Mesendoderm (in vitro differentiated cells): ENCODE measurements at regions not wholly inside any gene's neighbourhood (a gene's known extent, or its start where the extent isn't known, plus 50 kb on each side); places are given as distances from the start of the nearest gene placed in this dataset.

Experiments used
- DNase-seq: peaks from one replicate; pipeline ENCODE4 v3.0.0; 2013
- H2AK5ac ChIP-seq: 2 replicates; pipeline ENCODE4 v1.6.1; 2013; ENCODE audit warnings: low read length, inconsistent platforms
- H2BK120ac ChIP-seq: 2 replicates; pipeline ENCODE4 v1.6.1; 2013; ENCODE audit warnings: low read depth, mild to moderate bottlenecking, low read length, moderate library complexity, mixed read lengths
- H2BK15ac ChIP-seq: replicated peaks from 2 replicates; pipeline ENCODE4 v1.6.1; 2013; ENCODE audit warnings: low read depth, mild to moderate bottlenecking, moderate library complexity
- H2BK5ac ChIP-seq: 2 replicates; pipeline ENCODE4 v1.6.1; 2013; ENCODE audit warnings: low read length, inconsistent platforms
- H3K18ac ChIP-seq: 2 replicates; pipeline ENCODE4 v1.6.1; 2013; ENCODE audit warnings: mild to moderate bottlenecking, low read length, mixed read lengths
- H3K23ac ChIP-seq: one replicate; pipeline ENCODE4 v1.6.1; 2013; ENCODE audit warnings: low read length
- H3K27ac ChIP-seq: 2 replicates; pipeline ENCODE4 v1.5.1; 2013; ENCODE audit warnings: low read depth, mild to moderate bottlenecking, inconsistent platforms, low read length, moderate library complexity
- H3K27me3 ChIP-seq: 2 replicates; pipeline ENCODE4 v1.6.1; 2013; ENCODE audit warnings: low read length, control low read depth, mild to moderate bottlenecking, inconsistent platforms; ENCODE audit not compliant: insufficient read depth, poor library complexity
- H3K36me3 ChIP-seq: 2 replicates; pipeline ENCODE4 v1.6.1; 2013; ENCODE audit warnings: low read length, inconsistent platforms; ENCODE audit not compliant: control insufficient read depth, insufficient read depth
- H3K4ac ChIP-seq: one replicate; pipeline ENCODE4 v1.6.1; 2013; ENCODE audit warnings: low read depth, mild to moderate bottlenecking, low read length, moderate library complexity
- H3K4me1 ChIP-seq: 2 replicates; pipeline ENCODE4 v1.6.1; 2013; ENCODE audit warnings: low read depth, low read length, inconsistent platforms; ENCODE audit not compliant: control insufficient read depth
- H3K4me2 ChIP-seq: 2 replicates; pipeline ENCODE4 v1.6.1; 2013; ENCODE audit warnings: low read length
- H3K4me3 ChIP-seq: 2 replicates; pipeline ENCODE4 v1.5.1; 2013; ENCODE audit warnings: mild to moderate bottlenecking, low read length
- H3K56ac ChIP-seq: one replicate; pipeline ENCODE4 v1.6.1; 2013; ENCODE audit warnings: low read length
- H3K79me1 ChIP-seq: 2 replicates; pipeline ENCODE4 v1.6.1; 2013; ENCODE audit warnings: low read length, inconsistent platforms
- H3K79me2 ChIP-seq: 2 replicates; pipeline ENCODE4 v1.6.1; 2013; ENCODE audit warnings: mild to moderate bottlenecking, low read length; ENCODE audit not compliant: control insufficient read depth, insufficient read depth
- H3K9ac ChIP-seq: 2 replicates; pipeline ENCODE4 v1.6.1; 2013; ENCODE audit warnings: low read length, inconsistent platforms
- H4K5ac ChIP-seq: one replicate; pipeline ENCODE4 v1.6.1; 2013; ENCODE audit warnings: low read length
- H4K8ac ChIP-seq: one replicate; pipeline ENCODE4 v1.6.1; 2013; ENCODE audit warnings: low read depth, mild to moderate bottlenecking, control low read depth, low read length, moderate library complexity
- WGBS: extraction: QIAGEN DNeasy Blood & Tissue Kit; methylation state at CpG from one replicate; pipeline ENCODE4 v1.1.7; 2013; ENCODE audit warnings: low lambda C conversion rate, missing lambda C conversion rate; ENCODE audit not compliant: insufficient coverage; ENCODE audit errors: extremely low coverage; 5-methylcytosine and 5-hydroxymethylcytosine counted together

DNA sequence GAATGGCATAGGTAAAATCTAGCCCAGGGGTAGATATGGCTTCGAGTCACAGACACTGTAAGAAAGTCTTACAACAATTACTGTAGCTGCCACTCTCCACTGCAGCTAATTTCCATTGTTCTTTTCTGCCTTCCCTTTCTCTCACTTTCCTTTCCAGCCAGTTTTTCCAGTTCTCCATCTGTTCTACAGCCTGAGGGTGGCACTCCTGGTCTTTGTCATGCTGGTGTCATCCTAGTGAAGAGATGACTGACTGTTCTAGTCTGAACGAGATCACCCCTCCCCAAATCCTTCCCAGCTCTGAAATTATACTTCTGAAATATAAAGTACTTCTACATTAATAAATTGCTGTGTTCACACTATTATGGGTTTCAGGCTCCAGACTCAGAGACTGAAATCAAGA, 74.2 kb upstream of the CSRP2 start:
- Histone ChIP-seq H3K27ac (no peak overlapping the region), H3K4me3 (no peak overlapping the region), H3K36me3 (no peaks in the 10 kb centered on the region), H3K4me1 (no peaks in the 10 kb centered on the region), H4K8ac (no peak overlapping the region), H2BK120ac (no peak overlapping the region), H2BK15ac (no peak overlapping the region), H3K23ac (no peak overlapping the region), H2BK5ac (no peak overlapping the region), H3K18ac (no peak overlapping the region), H3K4me2 (no peak overlapping the region), H2AK5ac (no peak overlapping the region), H3K79me2 (no peaks in the 10 kb centered on the region), H3K79me1 (no peaks in the 10 kb centered on the region), H4K5ac (no peak overlapping the region), H3K4ac (no peak overlapping the region), H3K56ac (no peak overlapping the region), H3K27me3 (no peaks in the 10 kb centered on the region), H3K9ac (no peak overlapping the region)
- WGBS, result no CpG with 5 or more reads among the region's 2 CpGs
- DNase-seq, result peak; percentile 69

DNA sequence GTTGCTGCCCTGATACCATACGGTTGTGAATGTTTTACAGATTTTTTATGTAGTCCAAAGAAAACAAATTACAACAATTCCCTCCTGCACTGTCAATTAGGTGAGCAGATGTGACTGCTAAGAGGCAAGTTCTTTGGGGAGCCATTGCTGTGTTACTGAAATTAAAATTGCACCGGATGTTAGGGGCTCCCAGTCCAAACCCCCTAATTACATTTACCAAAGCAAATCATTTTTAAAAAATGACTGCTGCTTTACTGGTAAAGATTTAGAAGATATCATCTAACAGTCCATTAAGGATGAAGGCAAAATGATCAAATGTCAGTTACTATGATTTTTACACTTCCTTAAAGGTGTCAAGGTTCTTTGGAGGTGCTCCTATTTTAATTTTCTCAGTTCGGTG, 70.1 kb upstream of the CSRP2 start:
- H2BK5ac ChIP-seq, result no peak overlapping the region
- H3K18ac ChIP-seq, result no peak overlapping the region
- H3K4me1 ChIP-seq, result no peaks in the 10 kb centered on the region
- H3K9ac ChIP-seq, result no peak overlapping the region
- no peaks in the 10 kb centered on the region for H3K79me1 ChIP-seq
- no peak overlapping the region for H3K4me2 ChIP-seq
- no peak overlapping the region for H3K4ac ChIP-seq
- H3K56ac ChIP-seq, result no peak overlapping the region
- no peak overlapping the region for H4K5ac ChIP-seq
- WGBS, result no CpG with 5 or more reads among the region's 3 CpGs
- no peak overlapping the region for H2AK5ac ChIP-seq
- no peak overlapping the region for H3K23ac ChIP-seq
- H2BK15ac ChIP-seq, result no peak overlapping the region
- no peak for DNase-seq
- H2BK120ac ChIP-seq, result no peak overlapping the region
- no peak overlapping the region for H4K8ac ChIP-seq
- no peaks in the 10 kb centered on the region for H3K36me3 ChIP-seq
- H3K27me3 ChIP-seq, result no peaks in the 10 kb centered on the region
- no peak overlapping the region for H3K4me3 ChIP-seq
- H3K27ac ChIP-seq, result no peak overlapping the region
- H3K79me2 ChIP-seq, result no peaks in the 10 kb centered on the region

DNA sequence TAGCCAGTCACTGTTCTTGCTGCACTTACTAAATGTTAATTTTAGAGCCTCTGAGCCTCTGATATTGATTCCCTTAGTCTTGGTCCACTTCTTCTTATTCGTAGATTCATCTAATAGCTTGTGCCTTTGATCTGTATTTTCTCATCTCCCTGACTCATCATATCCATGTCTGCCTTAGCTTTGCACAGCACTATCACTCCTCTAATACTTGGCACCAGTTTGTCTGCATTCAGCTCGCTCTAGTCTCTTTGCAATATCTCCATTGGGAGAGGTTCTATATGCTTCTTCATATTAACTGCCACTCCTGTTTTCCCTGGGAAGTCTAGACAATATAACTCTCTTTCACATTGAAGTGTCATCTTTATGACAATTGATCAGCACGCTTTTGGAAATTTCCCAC, 68.5 kb upstream of the CSRP2 start:
- Histone ChIP-seq H3K27me3 (no peaks in the 10 kb centered on the region), H3K4me3 (no peak overlapping the region), H3K23ac (no peak overlapping the region), H2BK15ac (no peak overlapping the region), H4K8ac (no peak overlapping the region), H3K79me1 (no peaks in the 10 kb centered on the region), H3K4ac (no peak overlapping the region), H3K36me3 (no peaks in the 10 kb centered on the region), H3K18ac (no peak overlapping the region), H2AK5ac (no peak overlapping the region), H3K56ac (no peak overlapping the region), H3K9ac (no peak overlapping the region), H3K27ac (no peak overlapping the region), H3K4me1 (no peaks in the 10 kb centered on the region), H4K5ac (no peak overlapping the region), H3K4me2 (no peak overlapping the region), H2BK5ac (no peak overlapping the region), H2BK120ac (no peak overlapping the region), H3K79me2 (no peaks in the 10 kb centered on the region)
- DNase-seq, result no peak
- no CpG with 5 or more reads among the region's 3 CpGs for WGBS

DNA sequence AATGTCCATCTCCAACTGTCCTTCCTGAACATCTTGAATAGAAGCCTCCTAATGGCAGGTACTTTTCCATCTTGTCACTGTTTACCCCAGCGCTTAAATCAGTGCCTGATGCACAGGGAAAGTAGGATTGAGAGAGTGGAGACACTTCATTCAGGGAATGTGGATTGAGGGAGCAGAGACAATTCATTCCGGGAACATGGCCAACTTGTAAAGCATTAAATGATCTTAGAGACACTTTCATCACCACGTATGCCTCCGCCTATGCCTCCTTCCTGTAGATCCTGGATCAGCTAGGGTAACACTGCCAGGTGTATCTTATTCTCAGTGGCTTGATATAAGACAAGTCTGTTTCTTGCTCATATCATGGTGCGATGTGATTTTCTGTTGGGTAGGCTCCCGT, 67.6 kb upstream of the CSRP2 start:
- H3K27me3 ChIP-seq, result no peaks in the 10 kb centered on the region

DNA sequence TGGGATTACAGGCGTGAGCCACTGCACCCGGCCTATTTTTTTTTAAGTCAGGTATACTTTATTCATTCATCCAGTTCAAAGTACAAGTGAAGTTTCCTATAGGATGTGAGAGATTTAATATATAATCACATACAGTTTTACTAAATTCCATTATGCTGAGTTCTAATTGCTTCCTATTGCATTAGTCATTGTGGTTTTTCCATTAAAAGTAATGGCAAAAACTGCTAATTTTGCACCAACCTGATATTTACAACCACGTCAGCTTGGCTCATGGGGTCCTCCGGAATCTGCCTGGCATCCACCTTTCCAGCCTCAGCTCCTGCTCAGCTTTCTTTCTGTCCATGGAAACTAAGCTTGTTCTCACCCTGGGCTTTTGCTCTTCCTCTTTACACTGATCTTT, 67.0 kb upstream of the CSRP2 start:
- H3K23ac ChIP-seq, result no peak overlapping the region
- H3K4me3 ChIP-seq, result no peak overlapping the region
- no peaks in the 10 kb centered on the region for H3K79me1 ChIP-seq
- H3K4ac ChIP-seq, result no peak overlapping the region
- H2AK5ac ChIP-seq, result no peak overlapping the region
- no peak overlapping the region for H3K56ac ChIP-seq
- H2BK5ac ChIP-seq, result no peak overlapping the region
- H3K27ac ChIP-seq, result no peak overlapping the region
- H3K36me3 ChIP-seq, result no peaks in the 10 kb centered on the region
- no peak overlapping the region for H4K5ac ChIP-seq
- H3K4me2 ChIP-seq, result no peak overlapping the region
- no peak for DNase-seq
- H3K9ac ChIP-seq, result no peak overlapping the region
- H3K4me1 ChIP-seq, result no peaks in the 10 kb centered on the region
- H2BK15ac ChIP-seq, result no peak overlapping the region
- H3K27me3 ChIP-seq, result no peaks in the 10 kb centered on the region
- no peak overlapping the region for H4K8ac ChIP-seq
- H3K18ac ChIP-seq, result no peak overlapping the region
- H2BK120ac ChIP-seq, result no peak overlapping the region
- WGBS, result no CpG with 5 or more reads among the region's 4 CpGs
- no peaks in the 10 kb centered on the region for H3K79me2 ChIP-seq

More for the DNA sequence above, 67.6 kb upstream of the CSRP2 start:
- no peaks in the 10 kb centered on the region for H3K36me3 ChIP-seq
- no peak overlapping the region for H3K4me2 ChIP-seq
- no peak overlapping the region for H3K56ac ChIP-seq
- H3K9ac ChIP-seq, result no peak overlapping the region
- no CpG with 5 or more reads among the region's 6 CpGs for WGBS
- no peak overlapping the region for H3K23ac ChIP-seq
- no peak overlapping the region for H2AK5ac ChIP-seq
- no peaks in the 10 kb centered on the region for H3K4me1 ChIP-seq
- H2BK120ac ChIP-seq, result no peak overlapping the region
- H2BK15ac ChIP-seq, result no peak overlapping the region
- no peak overlapping the region for H4K5ac ChIP-seq
- H3K18ac ChIP-seq, result no peak overlapping the region
- no peaks in the 10 kb centered on the region for H3K79me2 ChIP-seq
- H4K8ac ChIP-seq, result no peak overlapping the region
- H3K79me1 ChIP-seq, result no peaks in the 10 kb centered on the region
- H3K27ac ChIP-seq, result no peak overlapping the region
- DNase-seq, result no peak
- H3K4me3 ChIP-seq, result no peak overlapping the region
- no peak overlapping the region for H3K4ac ChIP-seq
- no peak overlapping the region for H2BK5ac ChIP-seq

DNA sequence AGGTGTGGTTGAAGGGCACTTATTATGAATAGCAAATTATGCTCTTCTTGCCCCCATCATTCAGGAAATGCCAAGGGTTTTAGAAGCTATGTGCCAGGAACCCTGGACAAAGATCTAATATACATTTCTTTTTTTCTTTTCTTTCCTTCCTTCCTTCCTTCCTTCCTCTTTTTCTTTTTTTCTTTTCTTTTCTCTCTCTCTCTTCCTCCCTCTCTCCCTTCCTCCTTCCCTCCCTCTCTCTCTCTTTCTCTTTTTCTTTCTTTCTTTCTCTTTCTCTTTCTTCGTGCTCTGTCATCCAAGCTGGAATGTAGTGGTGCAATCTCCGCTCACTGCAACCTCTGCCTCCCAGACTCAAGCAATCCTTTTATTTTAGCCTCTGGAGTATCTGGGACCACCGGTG, 66.1 kb upstream of the CSRP2 start:
- Histone ChIP-seq H3K27me3 (no peaks in the 10 kb centered on the region), H3K56ac (no peak overlapping the region), H3K4me3 (no peak overlapping the region), H2BK5ac (no peak overlapping the region), H3K79me2 (no peaks in the 10 kb centered on the region), H3K18ac (no peak overlapping the region), H3K36me3 (no peaks in the 10 kb centered on the region), H2BK120ac (no peak overlapping the region), H2BK15ac (no peak overlapping the region), H3K23ac (no peak overlapping the region), H3K79me1 (no peaks in the 10 kb centered on the region), H3K4ac (no peak overlapping the region), H3K9ac (no peak overlapping the region), H4K5ac (no peak overlapping the region), H4K8ac (no peak overlapping the region), H2AK5ac (no peak overlapping the region), H3K27ac (no peak overlapping the region), H3K4me1 (no peaks in the 10 kb centered on the region), H3K4me2 (no peak overlapping the region)
- DNase-seq, result no peak
- no CpG with 5 or more reads among the region's 3 CpGs for WGBS
